ENCODE measurements at regions not wholly inside any gene's neighbourhood (a gene's known extent, or its start where the extent isn't known, plus 50 kb on each side); places are given as distances from the start of the nearest gene placed in this dataset.

GRCh38 chr3:174583396-174583795, 275.7 kb upstream of the NAALADL2 start:
- TF ChIP-seq POLR2A (IDR thresholded peaks at IDR 0.05) (no peak), CTCF (IDR thresholded peaks at IDR 0.05) (no peak)

All from body of pancreas (tissue), 4 donors.